ENCODE measurements at regions not wholly inside any gene's neighbourhood (a gene's known extent, or its start where the extent isn't known, plus 50 kb on each side); places are given as distances from the start of the nearest gene placed in this dataset.

- ATAC-seq (no peak), DNase-seq (ENCODE audit: low read depth, low spot score) (no peak)
- in situ Hi-C loops (cut with HindIII; ENCODE audit: low pct_unique_long_range_greater_than_20kb, low sequenced_read_pairs): no loop called here
- H3K27me3 ChIP-seq (ENCODE audit: control insufficient read depth, insufficient read depth, low read length): no peaks in the 10 kb centered on the region
- no peaks in the 10 kb centered on the region for H3K9me3 ChIP-seq (ENCODE audit: control insufficient read depth, insufficient read depth, low read depth, low read length)
- BruUV-seq (replicated peaks): no TSS peak
- H3K4me3 ChIP-seq (ENCODE audit: low read depth in 2 of 2, low read length in 2 of 2): no peak overlapping the region
- CTCF ChIA-PET: no interaction called here
- TF ChIP-seq REST (IDR thresholded peaks at IDR 0.05; ENCODE audit: insufficient read depth in 1 of 2, low read depth in 2 of 2, low read length in 1 of 2) (no peak), POLR2AphosphoS5 (IDR thresholded peaks at IDR 0.05; ENCODE audit: low read depth, low read length) (no peak), SIN3A (IDR thresholded peaks at IDR 0.05; ENCODE audit: borderline replicate concordance, insufficient read depth, low read depth, low read length) (no peak), CTCF (IDR thresholded peaks at IDR 0.05) (no peak), TCF7L2 (IDR thresholded peaks at IDR 0.05; ENCODE audit: low read depth, low read length) (no peak)
- H3K36me3 ChIP-seq (ENCODE audit: control insufficient read depth, insufficient read depth, low read length): no peaks in the 10 kb centered on the region
- H3K27ac ChIP-seq (ENCODE audit: low read length): no peak overlapping the region
- intact Hi-C loops (cut with micrococcal nuclease; ENCODE audit: unreplicated experiment): no loop called here
- POLR2A ChIA-PET: no interaction called here
- no peaks in the 10 kb centered on the region for H3K4me1 ChIP-seq (ENCODE audit: control insufficient read depth, insufficient read depth, low read length)
These were observed 59.2 kb upstream of the TRIB2 start for GRCh38 chr2:12657560-12657959.

- in situ Hi-C loops (cut with HindIII; ENCODE audit: low pct_unique_long_range_greater_than_20kb, low sequenced_read_pairs): no loop called here
- Histone ChIP-seq H3K27ac (ENCODE audit: low read length) (no peak overlapping the region), H3K27me3 (ENCODE audit: control insufficient read depth, insufficient read depth, low read length) (no peaks in the 10 kb centered on the region), H3K9me3 (ENCODE audit: control insufficient read depth, insufficient read depth, low read depth, low read length) (no peaks in the 10 kb centered on the region), H3K4me3 (ENCODE audit: low read depth in 2 of 2, low read length in 2 of 2) (no peak overlapping the region), H3K36me3 (ENCODE audit: control insufficient read depth, insufficient read depth, low read length) (no peaks in the 10 kb centered on the region), H3K4me1 (ENCODE audit: control insufficient read depth, insufficient read depth, low read length) (no peaks in the 10 kb centered on the region)
- ATAC-seq (no peak), DNase-seq (ENCODE audit: low read depth, low spot score) (no peak)
- TF ChIP-seq SIN3A (IDR thresholded peaks at IDR 0.05; ENCODE audit: borderline replicate concordance, insufficient read depth, low read depth, low read length): no peak
- no peak for TF ChIP-seq TCF7L2 (IDR thresholded peaks at IDR 0.05; ENCODE audit: low read depth, low read length)
- TF ChIP-seq POLR2AphosphoS5 (IDR thresholded peaks at IDR 0.05; ENCODE audit: low read depth, low read length): no peak
- TF ChIP-seq REST (IDR thresholded peaks at IDR 0.05; ENCODE audit: insufficient read depth in 1 of 2, low read depth in 2 of 2, low read length in 1 of 2): no peak
- TF ChIP-seq CTCF (IDR thresholded peaks at IDR 0.05): no peak
- no TSS peak for BruUV-seq (replicated peaks)
- intact Hi-C loops (cut with micrococcal nuclease; ENCODE audit: unreplicated experiment): no loop called here
- CTCF ChIA-PET: no interaction called here
- POLR2A ChIA-PET: no interaction called here
These were observed 58.3 kb upstream of the TRIB2 start for GRCh38 chr2:12658310-12658945.

All from Panc1 (cell line).